ENCODE measurements at regions not wholly inside any gene's neighbourhood (a gene's known extent, or its start where the extent isn't known, plus 50 kb on each side); places are given as distances from the start of the nearest gene placed in this dataset.

DNA sequence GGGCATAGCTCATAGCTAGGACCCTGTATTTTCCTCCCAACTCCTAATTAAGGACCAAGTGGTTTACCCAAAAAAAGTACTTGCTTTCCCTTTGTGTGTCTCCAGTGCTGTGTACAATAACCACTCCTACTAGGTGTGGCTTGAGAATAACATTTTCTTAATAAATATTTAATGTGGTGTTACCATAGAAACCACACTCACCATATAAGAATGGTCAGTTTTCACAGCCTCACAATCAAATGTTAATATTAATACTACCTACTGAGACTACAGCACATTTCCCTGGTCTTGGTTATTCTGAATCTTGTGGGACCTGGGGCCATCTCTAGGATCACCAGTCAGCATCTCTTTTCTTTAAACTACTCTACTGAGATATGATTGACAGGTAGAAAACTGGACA lies 83.5 kb upstream of the BCAR3 start:
- H3K79me2 ChIP-seq (ENCODE audit: control insufficient read depth, low read length): no peaks in the 10 kb centered on the region

DNA sequence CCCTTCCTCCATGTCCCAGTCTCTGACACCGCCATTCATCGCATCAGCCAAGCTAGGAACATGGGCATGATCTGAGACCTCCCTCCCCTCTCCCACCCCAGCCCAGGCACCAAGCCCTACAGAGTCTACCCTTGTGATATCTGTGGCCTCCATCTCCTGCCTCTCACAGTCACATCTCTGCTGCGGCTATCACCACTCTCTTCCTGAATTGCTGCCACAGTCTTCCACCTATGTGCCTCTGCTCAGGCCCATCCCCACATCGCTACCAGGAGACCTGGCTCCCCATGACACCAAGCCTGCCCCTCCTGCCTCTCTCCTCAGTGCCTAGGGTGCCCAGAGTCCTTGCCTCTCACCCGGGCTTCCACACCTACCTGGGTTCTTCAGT lies 82.7 kb upstream of the BCAR3 start:
- no peaks in the 10 kb centered on the region for H3K4me1 ChIP-seq (ENCODE audit: control insufficient read depth, low read length)

More for the DNA sequence above, 83.5 kb upstream of the BCAR3 start:
- H3F3A ChIP-seq (ENCODE audit: control insufficient read depth, insufficient read depth): no peaks in the 10 kb centered on the region
- no peak overlapping the region for H3K4me2 ChIP-seq (ENCODE audit: low read length)
- no peaks in the 10 kb centered on the region for H3K4me1 ChIP-seq (ENCODE audit: control insufficient read depth, low read length)
- no peak for TF ChIP-seq EZH2phosphoT487 (IDR thresholded peaks at IDR 0.05; ENCODE audit: borderline replicate concordance, low read length)
- H3K9me3 ChIP-seq (ENCODE audit: control insufficient read depth, insufficient read depth, low read length): no peaks in the 10 kb centered on the region
- H4K20me1 ChIP-seq (ENCODE audit: control insufficient read depth, insufficient read depth, low read depth, low read length): no peaks in the 10 kb centered on the region
- H3K4me3 ChIP-seq (ENCODE audit: low read length): no peak overlapping the region
- H3K36me3 ChIP-seq (ENCODE audit: control insufficient read depth, low read length): no peaks in the 10 kb centered on the region
- no peaks in the 10 kb centered on the region for H3K27me3 ChIP-seq (ENCODE audit: control insufficient read depth, low read length)
- no peaks in the 10 kb centered on the region for H3K9me2 ChIP-seq (replicated peaks; ENCODE audit: control insufficient read depth, low read length)
- no peak overlapping the region for H3K27ac ChIP-seq (ENCODE audit: low read depth, low read length)

GRCh38 chr1:93763704-93764365 lies 82.2 kb upstream of the BCAR3 start:
- no peak overlapping the region for H3K4me2 ChIP-seq (ENCODE audit: low read length)
- H3K27ac ChIP-seq (ENCODE audit: low read depth, low read length): no peak overlapping the region
- no peaks in the 10 kb centered on the region for H3K79me2 ChIP-seq (ENCODE audit: control insufficient read depth, low read length)
- no peak overlapping the region for H3K4me3 ChIP-seq (ENCODE audit: low read length)
- H3K4me1 ChIP-seq (ENCODE audit: control insufficient read depth, low read length): no peaks in the 10 kb centered on the region
- no peaks in the 10 kb centered on the region for H3K9me3 ChIP-seq (ENCODE audit: control insufficient read depth, insufficient read depth, low read length)
- no peaks in the 10 kb centered on the region for H4K20me1 ChIP-seq (ENCODE audit: control insufficient read depth, insufficient read depth, low read depth, low read length)
- no peaks in the 10 kb centered on the region for H3K27me3 ChIP-seq (ENCODE audit: control insufficient read depth, low read length)
- no peaks in the 10 kb centered on the region for H3K36me3 ChIP-seq (ENCODE audit: control insufficient read depth, low read length)
- TF ChIP-seq EZH2phosphoT487 (IDR thresholded peaks at IDR 0.05; ENCODE audit: borderline replicate concordance, low read length): no peak
- TF ChIP-seq, protein P1, sequence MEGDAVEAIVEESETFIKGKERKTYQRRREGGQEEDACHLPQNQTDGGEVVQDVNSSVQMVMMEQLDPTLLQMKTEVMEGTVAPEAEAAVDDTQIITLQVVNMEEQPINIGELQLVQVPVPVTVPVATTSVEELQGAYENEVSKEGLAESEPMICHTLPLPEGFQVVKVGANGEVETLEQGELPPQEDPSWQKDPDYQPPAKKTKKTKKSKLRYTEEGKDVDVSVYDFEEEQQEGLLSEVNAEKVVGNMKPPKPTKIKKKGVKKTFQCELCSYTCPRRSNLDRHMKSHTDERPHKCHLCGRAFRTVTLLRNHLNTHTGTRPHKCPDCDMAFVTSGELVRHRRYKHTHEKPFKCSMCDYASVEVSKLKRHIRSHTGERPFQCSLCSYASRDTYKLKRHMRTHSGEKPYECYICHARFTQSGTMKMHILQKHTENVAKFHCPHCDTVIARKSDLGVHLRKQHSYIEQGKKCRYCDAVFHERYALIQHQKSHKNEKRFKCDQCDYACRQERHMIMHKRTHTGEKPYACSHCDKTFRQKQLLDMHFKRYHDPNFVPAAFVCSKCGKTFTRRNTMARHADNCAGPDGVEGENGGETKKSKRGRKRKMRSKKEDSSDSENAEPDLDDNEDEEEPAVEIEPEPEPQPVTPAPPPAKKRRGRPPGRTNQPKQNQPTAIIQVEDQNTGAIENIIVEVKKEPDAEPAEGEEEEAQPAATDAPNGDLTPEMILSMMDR (IDR thresholded peaks at IDR 0.05; ENCODE audit: low read depth, low read length, poor library complexity, severe bottlenecking): no peak
- H3F3A ChIP-seq (ENCODE audit: control insufficient read depth, insufficient read depth): no peaks in the 10 kb centered on the region
- no peaks in the 10 kb centered on the region for H3K9me2 ChIP-seq (replicated peaks; ENCODE audit: control insufficient read depth, low read length)

More for the DNA sequence above, 82.7 kb upstream of the BCAR3 start:
- Histone ChIP-seq H3K27ac (ENCODE audit: low read depth, low read length) (no peak overlapping the region), H3K4me2 (ENCODE audit: low read length) (no peak overlapping the region), H3K9me2 (replicated peaks; ENCODE audit: control insufficient read depth, low read length) (no peaks in the 10 kb centered on the region), H3K9me3 (ENCODE audit: control insufficient read depth, insufficient read depth, low read length) (no peaks in the 10 kb centered on the region), H4K20me1 (ENCODE audit: control insufficient read depth, insufficient read depth, low read depth, low read length) (no peaks in the 10 kb centered on the region), H3K27me3 (ENCODE audit: control insufficient read depth, low read length) (no peaks in the 10 kb centered on the region), H3K4me3 (ENCODE audit: low read length) (no peak overlapping the region), H3K79me2 (ENCODE audit: control insufficient read depth, low read length) (no peaks in the 10 kb centered on the region), H3K36me3 (ENCODE audit: control insufficient read depth, low read length) (no peaks in the 10 kb centered on the region), H3F3A (ENCODE audit: control insufficient read depth, insufficient read depth) (no peaks in the 10 kb centered on the region)
- TF ChIP-seq, protein P1 (IDR thresholded peaks at IDR 0.05; ENCODE audit: low read depth, low read length, poor library complexity, severe bottlenecking): no peak
- no peak for TF ChIP-seq EZH2phosphoT487 (IDR thresholded peaks at IDR 0.05; ENCODE audit: borderline replicate concordance, low read length)

- Histone ChIP-seq H3K9me2 (replicated peaks; ENCODE audit: control insufficient read depth, low read length) (no peaks in the 10 kb centered on the region), H3K27ac (ENCODE audit: low read depth, low read length) (no peak overlapping the region), H3K9me3 (ENCODE audit: control insufficient read depth, insufficient read depth, low read length) (no peaks in the 10 kb centered on the region), H3K79me2 (ENCODE audit: control insufficient read depth, low read length) (no peaks in the 10 kb centered on the region), H3K4me2 (ENCODE audit: low read length) (no peak overlapping the region), H3K4me1 (ENCODE audit: control insufficient read depth, low read length) (no peaks in the 10 kb centered on the region), H3F3A (ENCODE audit: control insufficient read depth, insufficient read depth) (no peaks in the 10 kb centered on the region), H3K27me3 (ENCODE audit: control insufficient read depth, low read length) (no peaks in the 10 kb centered on the region), H3K4me3 (ENCODE audit: low read length) (no peak overlapping the region), H3K36me3 (ENCODE audit: control insufficient read depth, low read length) (no peaks in the 10 kb centered on the region), H4K20me1 (ENCODE audit: control insufficient read depth, insufficient read depth, low read depth, low read length) (no peaks in the 10 kb centered on the region)
- TF ChIP-seq, protein P1 (IDR thresholded peaks at IDR 0.05; ENCODE audit: low read depth, low read length, poor library complexity, severe bottlenecking): no peak
- no peak for TF ChIP-seq EZH2phosphoT487 (IDR thresholded peaks at IDR 0.05; ENCODE audit: borderline replicate concordance, low read length)
Observed at GRCh38 chr1:93758842-93759515, 77.3 kb upstream of the BCAR3 start.
